HepG2 (cell line): ENCODE measurements at regions not wholly inside any gene's neighbourhood (a gene's known extent, or its start where the extent isn't known, plus 50 kb on each side); places are given as distances from the start of the nearest gene placed in this dataset.

Experiments
- ETV5 ChIP-seq: IDR thresholded peaks from 2 replicates; pipeline ENCODE4 v1.6.1; 2018; ENCODE audit warnings: missing biosample characterization, missing genetic modification reagents, inconsistent platforms, borderline replicate concordance
- FOXO1 ChIP-seq: sonication (generic); formaldehyde crosslinking; IDR thresholded peaks from 2 replicates; pipeline ENCODE4 v1.4.0; 2020; ENCODE audit warnings: missing genetic modification reagents
- GFI1 ChIP-seq: sonication (generic); formaldehyde crosslinking; IDR thresholded peaks from 2 replicates; pipeline ENCODE4 v1.5.0; 2020; ENCODE audit warnings: missing genetic modification reagents, mild to moderate bottlenecking, borderline replicate concordance
- HMGXB4 ChIP-seq, 2 experiments: sonication (generic) in 1 of 2; formaldehyde crosslinking in 1 of 2; IDR thresholded peaks; 2 replicates each; pipeline versions ENCODE4 v1.4.0 to v1.6.1; 2018 to 2020; ENCODE audit warnings: missing genetic modification reagents in 2 of 2, borderline replicate concordance in 1 of 2, low read depth in 1 of 2, mild to moderate bottlenecking in 1 of 2, missing biosample characterization in 1 of 2
- HNF1A ChIP-seq, 2 experiments: sonication (generic) in 1 of 2; formaldehyde crosslinking in 1 of 2; IDR thresholded peaks; 2 replicates each; pipeline versions ENCODE4 v1.4.0 to v1.6.1; 2016 to 2020; ENCODE audit warnings: borderline replicate concordance in 1 of 2, low read depth in 1 of 2, mild to moderate bottlenecking in 1 of 2, missing genetic modification reagents in 1 of 2
- HOXA5 ChIP-seq: sonication (generic); formaldehyde crosslinking; IDR thresholded peaks from 2 replicates; pipeline ENCODE4 v1.4.0; 2020; ENCODE audit warnings: missing genetic modification reagents
- ISL2 ChIP-seq: sonication (generic); formaldehyde crosslinking; IDR thresholded peaks from 2 replicates; pipeline ENCODE4 v1.5.0; 2020; ENCODE audit warnings: missing genetic modification reagents
- MAF1 ChIP-seq: sonication (generic); formaldehyde crosslinking; IDR thresholded peaks from 2 replicates; pipeline ENCODE4 v1.5.0; 2020; ENCODE audit warnings: missing genetic modification reagents, borderline replicate concordance
- MLX ChIP-seq: IDR thresholded peaks from 2 replicates; pipeline ENCODE4 v1.6.1; 2016
- NFKB2 ChIP-seq: sonication (generic); formaldehyde crosslinking; IDR thresholded peaks from 2 replicates; pipeline ENCODE4 v1.4.0; 2020; ENCODE audit warnings: missing genetic modification reagents, borderline replicate concordance
- PRDM10 ChIP-seq: sonication (generic); formaldehyde crosslinking; IDR thresholded peaks from 2 replicates; pipeline ENCODE4 v1.4.0; 2020; ENCODE audit warnings: low read depth, missing genetic modification reagents
- ZBTB1 ChIP-seq: sonication (generic); formaldehyde crosslinking; IDR thresholded peaks from 2 replicates; pipeline ENCODE4 v1.4.0; 2020; ENCODE audit warnings: missing genetic modification reagents, borderline replicate concordance
- ZBTB38 ChIP-seq: sonication (generic); formaldehyde crosslinking; IDR thresholded peaks from 2 replicates; pipeline ENCODE4 v1.5.1; 2020; ENCODE audit warnings: mild to moderate bottlenecking, missing genetic modification reagents
- ZNF207 ChIP-seq: fragments of 450-650 bp; IDR thresholded peaks from 2 replicates; pipeline ENCODE4 v1.6.1; 2016; ENCODE audit warnings: antibody characterized with exemption, borderline replicate concordance
- ZNF451 ChIP-seq: sonication (generic); formaldehyde crosslinking; IDR thresholded peaks from 2 replicates; pipeline ENCODE4 v1.5.0; 2020; ENCODE audit warnings: mild to moderate bottlenecking, missing genetic modification reagents
- ZNF749 ChIP-seq: sonication (generic); formaldehyde crosslinking; IDR thresholded peaks from 2 replicates; pipeline ENCODE4 v1.8.0; 2022; ENCODE audit warnings: mild to moderate bottlenecking, missing genetic modification reagents, moderate library complexity, borderline replicate concordance
- ZNF761 ChIP-seq: sonication (generic); formaldehyde crosslinking; conservative IDR thresholded peaks from 2 replicates; pipeline ENCODE4 v1.4.0; 2020; ENCODE audit warnings: mild to moderate bottlenecking, missing genetic modification reagents
- ZNF83 ChIP-seq: sonication (generic); formaldehyde crosslinking; IDR thresholded peaks from 2 replicates; pipeline ENCODE4 v1.4.0; 2020; ENCODE audit warnings: missing genetic modification reagents, mild to moderate bottlenecking, borderline replicate concordance

GRCh38 chr14:50003213-50004021 lies 110.5 kb downstream of the ARF6 start (continued):
- TF ChIP-seq MAF1 (peak; percentile 56; the same call in 1 of the 2 replicates), MLX (no peak), HOXA5 (CRISPR knock-in tag) (no peak; the same call in 1 of the 2 replicates), ZBTB1 (CRISPR knock-in tag) (no peak), NFKB2 (peak; percentile 88), PRDM10 (CRISPR knock-in tag) (no peak), ETV5 (CRISPR knock-in tag) (peak; percentile 90), ZBTB38 (CRISPR knock-in tag) (no peak), ZNF207 (no peak), ZNF83 (CRISPR knock-in tag) (no peak), HNF1A (IDR thresholded peaks at IDR 0.05; ENCODE audit: low read depth) (no peak), HNF1A (CRISPR knock-in tag; IDR thresholded peaks at IDR 0.05; ENCODE audit: borderline replicate concordance) (peak; percentile 26; the same call in 1 of the 2 replicates), FOXO1 (no peak; the same call in 1 of the 2 replicates), GFI1 (CRISPR knock-in tag) (0 out of 2 replicates have a peak, but pooled peaks have one; percentile 58), ISL2 (peak; percentile 52), HMGXB4 (CRISPR knock-in tag; IDR thresholded peaks at IDR 0.05; ENCODE audit: borderline replicate concordance in 1 of 2, low read depth in 1 of 2) (peak; percentile 34 to 39; a peak in 2 of 4 replicates), ZNF749 (CRISPR knock-in tag) (peak; percentile 70; the same call in 1 of the 2 replicates), ZNF451 (CRISPR knock-in tag) (peak; percentile 84), ZNF761 (peak; percentile 56)
